K562 (cell line): ENCODE measurements at regions not wholly inside any gene's neighbourhood (a gene's known extent, or its start where the extent isn't known, plus 50 kb on each side); places are given as distances from the start of the nearest gene placed in this dataset.
A peak's percentile ranks its signal among the peaks of the same experiment; 100 is the strongest.

Experiments used
- AFF4 ChIP-seq: sonication (generic); formaldehyde crosslinking; IDR thresholded peaks from 2 replicates; pipeline ENCODE4 v1.8.0; 2023; ENCODE audit warnings: mild to moderate bottlenecking, missing genetic modification reagents
- FOXJ3 ChIP-seq: sonication (generic); formaldehyde crosslinking; IDR thresholded peaks from 2 replicates; pipeline ENCODE4 v1.4.0; 2020; ENCODE audit warnings: mild to moderate bottlenecking, missing genetic modification reagents
- MAZ ChIP-seq, 2 experiments: fragments of 450-650 bp in 1 of 2; sonication (generic) in 1 of 2; formaldehyde crosslinking; IDR thresholded peaks in 1 of 2; conservative IDR thresholded peaks in 1 of 2; 2 replicates each; pipeline versions ENCODE4 v1.4.0 to v1.5.0; 2020; ENCODE audit warnings: mild to moderate bottlenecking in 1 of 2, missing genetic modification reagents in 1 of 2
- MYC ChIP-seq, 2 experiments: fragments of 250-450 bp in 1 of 2; sonication (Bioruptor Pico) in 1 of 2; IDR thresholded peaks; 2 replicates each; pipeline versions ENCODE4 v1.5.1 to v1.6.1; 2012 to 2021; ENCODE audit warnings: low read depth in 2 of 2, borderline replicate concordance in 1 of 2, improper control_type of control experiment in 1 of 2, low read length in 1 of 2, mild to moderate bottlenecking in 1 of 2, moderate library complexity in 1 of 2
- NCOA1 ChIP-seq: fragments of 450-650 bp; IDR thresholded peaks from 2 replicates; pipeline ENCODE4 v1.6.1; 2016; ENCODE audit warnings: low read depth
- NEUROD1 ChIP-seq: fragments of 150-350 bp; IDR thresholded peaks from 2 replicates; pipeline ENCODE4 v1.6.1; 2014; ENCODE audit warnings: borderline replicate concordance, low read length, low read depth; ENCODE audit not compliant: partially characterized antibody
- NFE2 ChIP-seq: IDR thresholded peaks from 2 replicates; pipeline ENCODE4 v1.6.1; 2014; ENCODE audit warnings: antibody characterized with exemption, low read depth
- OTX1 ChIP-seq: fragments of 450-650 bp; formaldehyde crosslinking; IDR thresholded peaks from 2 replicates; pipeline ENCODE4 v1.4.0; 2022; ENCODE audit warnings: mild to moderate bottlenecking
- RUNX1 ChIP-seq: sonication (generic); IDR thresholded peaks from 2 replicates; pipeline ENCODE4 v1.6.1; 2016; ENCODE audit warnings: antibody characterized with exemption, low read depth
- TEAD1 ChIP-seq, 2 experiments: fragments of 450-650 bp in 1 of 2; sonication (generic) in 1 of 2; formaldehyde crosslinking; IDR thresholded peaks; 2 replicates each; pipeline versions ENCODE4 v1.4.0 to v1.8.0; 2020 to 2022; ENCODE audit warnings: mild to moderate bottlenecking in 2 of 2, missing genetic modification reagents in 1 of 2
- TRIM28 ChIP-seq: fragments of 450-650 bp; IDR thresholded peaks from 2 replicates; pipeline ENCODE4 v1.6.1; 2017
- ZBTB8A ChIP-seq: fragments of 450-650 bp; IDR thresholded peaks from 2 replicates; pipeline ENCODE4 v1.6.1; 2018; ENCODE audit warnings: mild to moderate bottlenecking, moderate library complexity; ENCODE audit not compliant: partially characterized antibody
- ZNF589 ChIP-seq: fragments of 200-800 bp; sonication (Bioruptor generic); IDR thresholded peaks from 2 replicates; pipeline ENCODE4 v1.6.1; 2016; ENCODE audit warnings: low read depth, missing genetic modification characterization, missing compliant biosample characterization
- TF ChIP-seq, protein P1 (sequence below), 2 experiments: fragments of 450-650 bp in 1 of 2; sonication (generic) in 1 of 2; formaldehyde crosslinking in 1 of 2; IDR thresholded peaks; 2 replicates each; pipeline versions ENCODE4 v1.7.1 to v1.9.0; 2016 to 2022; ENCODE audit warnings: inconsistent platforms in 1 of 2, mild to moderate bottlenecking in 1 of 2, missing genetic modification reagents in 1 of 2

DNA sequence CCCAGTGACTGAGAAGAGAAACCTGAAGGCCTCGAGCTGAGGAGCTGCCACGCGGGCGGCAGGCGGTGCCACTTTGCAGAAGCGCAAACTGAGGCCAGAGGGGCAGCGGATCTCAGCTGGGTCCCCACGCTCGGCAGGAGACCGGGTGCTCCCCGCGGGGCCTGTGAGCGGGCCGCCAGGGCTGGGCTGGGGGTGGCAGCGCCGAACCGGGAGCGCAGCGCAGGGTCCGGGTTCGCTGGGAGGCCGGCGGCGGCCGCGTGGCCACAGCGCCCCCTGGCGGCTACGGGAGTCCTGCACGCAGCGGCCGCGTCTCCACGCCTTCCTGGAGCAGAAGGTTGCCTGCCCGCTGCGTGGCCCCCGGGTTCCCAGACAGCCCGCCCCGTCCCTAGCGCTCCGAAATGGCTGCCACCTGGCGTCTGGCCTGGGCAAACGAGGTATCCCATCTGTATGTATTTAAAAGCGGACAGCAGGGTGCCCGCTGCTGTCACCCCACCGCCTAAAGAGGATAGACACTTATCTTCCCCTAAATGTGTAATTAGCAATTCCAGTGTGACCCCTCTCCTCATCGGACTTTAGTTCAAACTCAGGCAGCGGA lies 96.1 kb upstream of the CDH5 start (continued):
- no peak for TF ChIP-seq ZNF589
- TF ChIP-seq NFE2, result no peak
- TF ChIP-seq TRIM28, result no peak
- no peak for TF ChIP-seq FOXJ3 (CRISPR knock-in tag)
- no peak for TF ChIP-seq ZBTB8A
- TF ChIP-seq AFF4 (CRISPR knock-in tag), result no peak
- no peak for TF ChIP-seq MYC (IDR thresholded peaks at IDR 0.05; ENCODE audit: low read depth, low read length)
- TF ChIP-seq MYC (CRISPR knock-in tag; IDR thresholded peaks at IDR 0.05; ENCODE audit: borderline replicate concordance, low read depth), result no peak
- 0 out of 4 replicates have a peak, but pooled peaks of 1 of the 2 experiments have one; percentile 33 for TF ChIP-seq MAZ (CRISPR knock-in tag; conservative IDR thresholded peaks at IDR 0.05 in 1 of 2, IDR thresholded peaks at IDR 0.05 in 1 of 2)
- 0 out of 4 replicates have a peak, but pooled peaks of 1 of the 2 experiments have one; percentile 34 for TF ChIP-seq TEAD1 (CRISPR knock-in tag; IDR thresholded peaks at IDR 0.05)
- no peak for TF ChIP-seq OTX1 (CRISPR knock-in tag)
- TF ChIP-seq RUNX1, result no peak
- no peak for TF ChIP-seq NEUROD1
- no peak for TF ChIP-seq NCOA1
- TF ChIP-seq, protein P1, sequence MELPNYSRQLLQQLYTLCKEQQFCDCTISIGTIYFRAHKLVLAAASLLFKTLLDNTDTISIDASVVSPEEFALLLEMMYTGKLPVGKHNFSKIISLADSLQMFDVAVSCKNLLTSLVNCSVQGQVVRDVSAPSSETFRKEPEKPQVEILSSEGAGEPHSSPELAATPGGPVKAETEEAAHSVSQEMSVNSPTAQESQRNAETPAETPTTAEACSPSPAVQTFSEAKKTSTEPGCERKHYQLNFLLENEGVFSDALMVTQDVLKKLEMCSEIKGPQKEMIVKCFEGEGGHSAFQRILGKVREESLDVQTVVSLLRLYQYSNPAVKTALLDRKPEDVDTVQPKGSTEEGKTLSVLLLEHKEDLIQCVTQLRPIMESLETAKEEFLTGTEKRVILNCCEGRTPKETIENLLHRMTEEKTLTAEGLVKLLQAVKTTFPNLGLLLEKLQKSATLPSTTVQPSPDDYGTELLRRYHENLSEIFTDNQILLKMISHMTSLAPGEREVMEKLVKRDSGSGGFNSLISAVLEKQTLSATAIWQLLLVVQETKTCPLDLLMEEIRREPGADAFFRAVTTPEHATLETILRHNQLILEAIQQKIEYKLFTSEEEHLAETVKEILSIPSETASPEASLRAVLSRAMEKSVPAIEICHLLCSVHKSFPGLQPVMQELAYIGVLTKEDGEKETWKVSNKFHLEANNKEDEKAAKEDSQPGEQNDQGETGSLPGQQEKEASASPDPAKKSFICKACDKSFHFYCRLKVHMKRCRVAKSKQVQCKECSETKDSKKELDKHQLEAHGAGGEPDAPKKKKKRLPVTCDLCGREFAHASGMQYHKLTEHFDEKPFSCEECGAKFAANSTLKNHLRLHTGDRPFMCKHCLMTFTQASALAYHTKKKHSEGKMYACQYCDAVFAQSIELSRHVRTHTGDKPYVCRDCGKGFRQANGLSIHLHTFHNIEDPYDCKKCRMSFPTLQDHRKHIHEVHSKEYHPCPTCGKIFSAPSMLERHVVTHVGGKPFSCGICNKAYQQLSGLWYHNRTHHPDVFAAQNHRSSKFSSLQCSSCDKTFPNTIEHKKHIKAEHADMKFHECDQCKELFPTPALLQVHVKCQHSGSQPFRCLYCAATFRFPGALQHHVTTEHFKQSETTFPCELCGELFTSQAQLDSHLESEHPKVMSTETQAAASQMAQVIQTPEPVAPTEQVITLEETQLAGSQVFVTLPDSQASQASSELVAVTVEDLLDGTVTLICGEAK (IDR thresholded peaks at IDR 0.05), result no peak
- TF ChIP-seq, protein P1 (CRISPR knock-in tag; IDR thresholded peaks at IDR 0.05), result no peak
